Left forelimb (tissue), 1 donor: ENCODE measurements at regions not wholly inside any gene's neighbourhood (a gene's known extent, or its start where the extent isn't known, plus 50 kb on each side); places are given as distances from the start of the nearest gene placed in this dataset.

ENCODE experiments used
- DNase-seq: peaks from one replicate; pipeline ENCODE4 v3.0.0-alpha.2; 2018; ENCODE audit warnings: low spot score

DNA sequence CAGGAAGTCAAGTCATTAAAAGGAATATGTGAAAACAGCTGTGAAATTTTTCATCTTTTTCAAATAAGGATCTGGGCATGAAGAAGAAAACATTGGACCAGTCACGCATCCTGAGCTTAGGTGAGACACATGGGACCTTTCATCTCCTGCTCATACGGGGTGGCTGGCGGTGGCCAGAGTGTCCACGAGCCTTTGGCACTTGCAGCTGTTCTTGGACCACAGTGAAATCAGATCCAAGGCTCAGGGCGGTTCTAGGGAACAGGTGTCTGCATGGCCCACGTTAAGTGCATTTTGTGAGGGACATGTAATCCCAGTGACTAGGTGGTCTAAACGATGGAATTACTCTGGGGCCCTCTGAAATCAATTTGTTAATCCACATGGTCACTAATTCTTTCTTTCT, 212.7 kb upstream of the COPS8 start:
- no peak for DNase-seq

DNA sequence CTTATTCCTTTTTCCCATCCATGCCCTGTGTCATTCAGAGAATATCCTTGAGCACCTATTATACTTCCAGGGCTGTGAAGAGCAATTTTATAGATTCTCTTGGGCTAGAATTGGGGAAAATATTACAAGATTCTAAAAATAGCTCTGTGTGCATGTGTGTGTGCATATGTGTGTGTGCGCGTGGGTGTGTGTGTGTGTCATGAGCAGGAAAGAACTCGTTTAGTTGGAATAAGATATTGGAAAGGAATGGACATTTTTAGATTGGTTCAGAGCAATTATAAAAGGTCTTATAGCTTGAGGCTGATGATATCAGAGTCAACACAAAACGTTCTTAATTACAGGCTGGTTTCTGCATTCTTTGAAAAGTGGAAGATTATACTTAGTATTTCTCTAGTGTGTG, 212.1 kb upstream of the COPS8 start:
- no peak for DNase-seq

DNA sequence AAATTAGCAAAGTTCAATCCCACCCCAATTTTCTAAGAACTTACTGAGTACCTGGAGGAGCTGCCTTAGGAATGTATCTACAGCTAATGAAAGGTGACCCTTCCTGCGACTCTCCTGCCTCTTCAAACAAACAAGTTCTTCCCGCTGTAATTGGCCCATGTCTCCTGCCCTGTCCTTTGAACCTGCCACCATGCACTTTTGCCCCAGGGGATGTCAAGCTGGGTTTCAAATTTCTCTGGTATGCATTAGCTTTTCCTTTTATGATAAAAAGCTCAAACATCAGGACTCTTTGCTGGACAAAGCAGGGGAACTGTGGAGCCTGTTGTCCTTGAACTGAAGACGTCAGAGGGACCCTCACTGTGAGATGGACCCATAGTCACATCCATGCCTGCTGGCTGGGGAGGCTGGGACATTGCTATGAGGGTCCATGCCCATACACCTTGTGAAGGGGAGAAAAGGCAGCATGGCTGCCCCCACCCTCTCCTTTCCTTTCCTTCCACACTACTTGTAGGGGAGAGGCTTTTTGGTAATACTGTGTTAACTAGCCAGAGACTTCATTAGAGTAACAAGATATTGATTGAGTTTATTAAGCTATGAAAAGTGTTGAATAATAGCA, 210.7 kb upstream of the COPS8 start:
- DNase-seq, result no peak

DNA sequence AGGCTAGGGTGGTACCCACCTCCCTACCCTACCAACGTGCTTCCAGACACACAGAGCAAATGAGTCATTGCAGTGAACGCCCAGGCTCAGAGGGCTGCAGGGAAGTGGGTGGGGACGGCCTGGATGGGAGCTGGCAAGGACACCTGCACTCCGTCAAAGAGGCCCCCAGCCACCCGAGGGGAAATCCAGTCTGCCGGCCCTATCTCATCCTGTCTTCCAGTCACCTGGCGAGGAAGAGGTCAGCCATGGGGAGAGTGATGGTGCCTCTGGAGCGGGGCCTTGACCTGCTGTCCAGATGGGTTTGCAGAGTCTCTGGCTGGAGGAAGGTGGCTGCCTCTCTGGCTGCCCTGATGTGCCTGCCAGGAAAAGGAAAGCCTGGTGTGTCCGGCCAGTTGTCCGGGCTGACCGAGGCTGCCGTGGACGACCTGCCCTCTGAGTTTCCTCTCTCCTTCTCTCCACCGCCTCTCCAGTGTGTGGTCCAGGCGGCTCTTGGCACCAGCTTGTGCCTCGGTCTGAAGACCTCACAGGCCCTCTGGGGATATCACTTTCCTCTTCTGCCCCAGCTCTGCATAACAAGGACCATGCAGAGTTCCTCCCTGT, 209.7 kb upstream of the COPS8 start:
- DNase-seq, result no peak

DNA sequence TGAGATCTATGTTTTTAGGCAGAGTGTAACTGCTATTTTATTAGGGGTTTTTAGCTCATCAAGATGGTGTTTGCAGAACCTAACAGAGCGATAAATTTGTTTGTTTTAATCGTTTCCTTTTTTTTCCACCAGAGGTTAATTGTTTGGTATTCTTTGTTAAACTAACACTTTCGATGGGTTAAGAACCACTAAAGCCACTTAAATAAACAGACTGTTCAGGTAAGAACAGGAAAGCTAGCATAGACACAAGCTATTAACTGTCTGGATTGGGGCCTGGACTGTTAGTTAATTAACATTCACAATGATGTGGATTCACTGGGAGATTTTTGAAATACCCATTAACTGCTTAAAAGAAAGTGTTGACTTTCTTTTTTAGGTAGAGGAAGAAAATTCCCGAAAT, 209.0 kb upstream of the COPS8 start:
- DNase-seq, result no peak

DNA sequence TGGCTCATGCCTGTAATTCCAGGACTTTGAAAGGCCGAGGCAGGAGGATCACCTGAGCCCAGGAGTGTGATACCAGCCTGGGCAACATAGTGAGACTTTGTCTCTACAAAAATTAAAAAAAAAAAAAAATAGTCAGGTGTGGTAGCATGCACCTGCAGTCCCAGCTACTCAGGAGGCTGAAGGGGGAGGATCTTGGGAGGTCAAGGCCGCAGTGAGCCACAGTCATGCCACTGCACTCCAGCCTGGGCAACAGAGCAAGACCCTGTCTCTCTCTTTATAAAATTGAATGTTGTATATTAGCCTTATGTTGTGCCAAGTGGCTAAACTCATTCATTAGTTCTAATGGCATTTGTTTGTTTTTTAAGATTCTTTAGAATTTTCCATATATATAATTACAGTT, 207.7 kb upstream of the COPS8 start:
- DNase-seq, result no peak

DNA sequence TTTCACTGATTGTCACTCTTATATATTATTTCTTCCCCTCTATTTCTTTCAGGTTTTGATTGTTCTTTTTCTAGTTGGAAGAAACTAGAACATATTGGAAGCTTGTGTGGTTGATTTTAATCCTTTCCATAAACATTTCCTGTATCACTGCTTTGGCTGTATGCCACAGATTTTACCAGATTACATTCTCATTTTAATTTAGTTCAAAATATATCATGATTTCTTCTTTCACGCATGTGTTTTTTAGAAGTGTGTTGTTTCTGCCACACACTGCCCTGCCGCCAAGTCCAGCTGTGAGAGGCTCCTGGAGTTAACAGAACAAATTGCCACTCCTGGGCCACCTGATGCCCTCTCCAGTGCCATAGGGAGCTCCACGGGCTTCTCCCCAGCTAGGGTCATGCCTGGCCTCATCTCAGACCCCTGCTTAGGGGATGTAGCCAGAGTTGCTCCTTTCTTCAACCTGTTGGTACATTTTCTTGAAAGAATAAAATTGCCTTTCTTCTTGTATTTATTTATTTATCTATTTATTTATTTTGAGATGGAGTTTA, 206.2 kb upstream of the COPS8 start:
- DNase-seq, result no peak

DNA sequence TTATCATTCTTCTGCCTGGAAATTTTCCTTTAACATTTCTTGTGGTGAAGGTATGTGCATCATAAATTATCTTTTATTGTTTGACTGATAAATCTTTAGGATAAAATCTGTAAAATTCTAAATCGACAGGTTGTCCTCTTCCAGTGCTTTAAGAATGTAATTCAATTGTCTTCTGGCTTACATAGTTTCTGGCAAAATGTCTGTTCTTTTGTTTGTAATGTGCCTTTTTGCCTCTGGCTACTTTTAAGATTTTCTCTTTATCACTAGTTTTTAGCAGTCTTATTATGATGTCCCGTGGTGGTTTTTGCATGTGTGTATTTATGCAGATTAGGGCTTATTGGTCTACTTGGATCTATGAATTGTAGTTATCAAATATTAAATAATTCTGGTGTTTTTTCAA, 203.6 kb upstream of the COPS8 start:
- DNase-seq, result no peak

DNA sequence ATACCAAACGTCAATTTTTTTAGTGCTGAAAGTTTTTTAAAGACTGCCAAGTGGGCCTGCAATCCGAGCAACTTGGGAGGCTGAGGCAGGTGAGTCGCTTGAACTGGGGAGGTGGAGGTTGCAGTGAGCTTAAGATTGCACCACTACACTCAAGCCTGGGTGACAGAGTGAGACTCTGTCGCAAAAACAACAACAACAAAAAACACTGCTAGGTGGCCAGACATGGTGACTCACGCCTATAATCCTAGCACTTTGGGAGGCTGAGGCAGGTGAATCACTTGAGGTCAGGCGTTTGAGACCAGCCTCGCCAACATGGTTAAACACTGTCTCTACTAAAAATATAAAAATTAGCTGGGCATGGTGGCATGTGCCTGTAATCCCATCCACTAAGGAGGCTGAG, 202.8 kb upstream of the COPS8 start:
- DNase-seq, result no peak

DNA sequence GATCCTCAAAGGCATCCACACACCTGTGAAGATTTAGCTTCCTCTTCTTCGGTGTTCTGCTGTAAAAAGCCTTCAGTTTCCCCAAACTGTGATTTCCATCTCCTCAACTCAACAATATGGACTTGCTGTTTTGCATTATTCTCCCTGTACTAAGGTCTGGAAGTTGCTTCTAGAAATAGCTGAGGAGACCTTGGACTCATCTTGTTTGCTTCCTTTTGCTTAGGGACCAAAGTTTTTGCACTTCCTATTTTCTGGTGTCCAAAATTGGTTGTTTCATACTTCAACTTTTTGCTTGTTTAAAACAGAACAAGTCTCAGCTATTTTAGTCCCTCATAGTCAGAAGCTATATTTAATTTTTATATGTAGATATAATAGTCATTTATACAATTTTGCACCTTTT, 201.9 kb upstream of the COPS8 start:
- no peak for DNase-seq

DNA sequence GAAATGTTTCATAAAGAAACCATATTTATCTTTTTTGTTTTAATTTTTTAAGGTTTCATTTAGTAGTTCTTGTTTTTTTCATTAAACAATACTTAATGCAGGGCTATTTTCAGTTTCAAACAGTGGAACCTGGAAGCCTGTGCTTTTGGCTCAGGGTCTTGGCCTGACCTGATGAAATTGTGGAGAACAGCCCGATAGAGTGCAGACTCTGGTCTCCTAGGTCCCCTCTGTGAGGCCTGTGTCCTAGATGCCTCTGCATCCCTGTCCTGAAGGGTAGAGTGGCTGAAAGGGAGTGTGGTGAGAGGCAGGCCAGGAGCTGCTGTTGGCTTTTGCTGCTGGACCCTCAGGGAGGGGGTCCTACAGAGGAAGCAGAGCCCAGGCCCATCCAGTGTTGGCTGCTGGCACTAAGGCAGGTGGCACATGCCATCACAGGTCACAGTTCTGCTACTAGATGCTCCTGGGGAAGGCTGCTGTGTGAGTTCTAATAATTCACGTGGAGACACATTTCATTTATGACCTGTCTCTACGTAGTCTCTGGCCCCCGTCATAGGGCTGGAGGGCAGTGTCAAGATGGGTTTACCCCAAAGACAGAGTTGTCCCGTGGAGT, 201.0 kb upstream of the COPS8 start:
- DNase-seq, result no peak

DNA sequence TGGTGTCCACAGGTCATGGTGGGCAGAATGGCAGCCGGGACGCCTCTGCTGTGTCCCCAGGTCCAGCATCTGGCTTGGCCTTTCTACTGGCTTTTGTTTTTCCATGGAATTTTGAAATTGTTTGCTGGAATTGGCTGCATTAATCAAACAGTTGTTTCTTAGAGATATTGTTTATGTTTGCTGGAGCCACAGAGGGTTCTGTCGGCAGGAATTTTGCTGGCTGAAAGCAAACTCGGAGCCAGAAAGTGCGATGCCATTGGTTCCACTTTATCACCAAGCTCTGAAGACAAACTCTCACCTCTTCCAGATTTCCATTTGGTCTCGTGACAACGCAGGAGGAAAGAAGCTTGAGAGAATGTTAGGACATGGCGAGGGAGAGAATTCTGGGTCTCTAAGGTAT, 199.2 kb upstream of the COPS8 start:
- DNase-seq, result no peak

DNA sequence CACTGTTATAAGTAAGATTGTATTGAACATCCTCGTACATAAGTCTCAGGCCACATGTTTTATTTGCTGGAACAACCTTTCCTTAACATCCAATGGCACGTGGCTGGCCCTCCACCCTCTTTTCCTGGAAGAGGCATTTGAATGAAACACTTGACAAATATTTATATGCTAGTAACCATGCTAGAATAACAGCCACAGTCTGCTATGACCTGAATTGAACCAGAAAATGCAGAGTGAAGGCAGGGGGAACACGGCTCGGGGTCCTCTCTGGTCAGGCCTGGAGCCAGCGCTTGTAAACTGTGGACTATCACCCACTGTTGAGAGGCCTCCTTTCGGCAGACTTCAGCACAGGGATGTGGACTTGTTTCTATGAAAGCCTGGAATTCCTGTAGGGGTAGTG, 198.2 kb upstream of the COPS8 start:
- no peak for DNase-seq

DNA sequence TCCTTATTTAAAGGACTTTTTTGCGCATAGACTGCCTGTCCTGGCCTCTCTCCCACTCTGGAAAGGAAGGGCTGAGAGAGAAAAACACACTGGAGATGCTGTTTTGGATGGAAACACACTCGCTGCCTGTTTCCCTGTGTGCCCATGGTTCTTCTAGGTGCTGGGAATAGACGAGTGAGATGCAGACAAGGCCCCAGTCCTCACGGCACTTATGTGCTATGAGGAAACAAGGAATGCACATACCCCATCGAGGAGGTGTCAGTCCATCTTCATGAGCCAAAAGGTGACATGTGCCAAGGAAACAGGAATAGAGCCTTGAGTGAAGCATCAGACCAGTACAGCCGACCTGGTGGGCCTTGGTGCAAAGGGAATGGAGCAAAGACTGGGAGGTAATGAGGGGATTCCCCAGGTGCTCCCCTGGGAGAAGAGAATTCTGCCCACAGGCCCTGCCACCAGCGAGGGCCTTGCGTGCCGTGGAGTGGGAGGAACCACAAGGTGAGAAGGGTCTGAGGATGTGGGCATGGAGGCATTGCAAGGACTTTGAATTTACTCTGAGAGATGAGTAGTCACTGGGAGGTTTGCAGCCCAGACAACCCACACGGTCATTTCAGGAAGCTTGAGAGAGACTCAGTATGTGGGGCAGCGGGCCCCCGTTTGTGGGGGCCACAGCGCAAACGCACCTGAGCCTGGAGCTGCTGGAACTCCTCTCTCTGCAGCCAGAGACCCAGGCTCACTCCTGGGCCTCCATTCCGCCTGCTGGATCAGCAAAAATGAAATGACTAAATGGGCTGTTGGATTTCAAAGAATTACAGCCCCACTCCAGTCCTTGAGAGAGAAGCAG, 197.5 kb upstream of the COPS8 start:
- no peak for DNase-seq

DNA sequence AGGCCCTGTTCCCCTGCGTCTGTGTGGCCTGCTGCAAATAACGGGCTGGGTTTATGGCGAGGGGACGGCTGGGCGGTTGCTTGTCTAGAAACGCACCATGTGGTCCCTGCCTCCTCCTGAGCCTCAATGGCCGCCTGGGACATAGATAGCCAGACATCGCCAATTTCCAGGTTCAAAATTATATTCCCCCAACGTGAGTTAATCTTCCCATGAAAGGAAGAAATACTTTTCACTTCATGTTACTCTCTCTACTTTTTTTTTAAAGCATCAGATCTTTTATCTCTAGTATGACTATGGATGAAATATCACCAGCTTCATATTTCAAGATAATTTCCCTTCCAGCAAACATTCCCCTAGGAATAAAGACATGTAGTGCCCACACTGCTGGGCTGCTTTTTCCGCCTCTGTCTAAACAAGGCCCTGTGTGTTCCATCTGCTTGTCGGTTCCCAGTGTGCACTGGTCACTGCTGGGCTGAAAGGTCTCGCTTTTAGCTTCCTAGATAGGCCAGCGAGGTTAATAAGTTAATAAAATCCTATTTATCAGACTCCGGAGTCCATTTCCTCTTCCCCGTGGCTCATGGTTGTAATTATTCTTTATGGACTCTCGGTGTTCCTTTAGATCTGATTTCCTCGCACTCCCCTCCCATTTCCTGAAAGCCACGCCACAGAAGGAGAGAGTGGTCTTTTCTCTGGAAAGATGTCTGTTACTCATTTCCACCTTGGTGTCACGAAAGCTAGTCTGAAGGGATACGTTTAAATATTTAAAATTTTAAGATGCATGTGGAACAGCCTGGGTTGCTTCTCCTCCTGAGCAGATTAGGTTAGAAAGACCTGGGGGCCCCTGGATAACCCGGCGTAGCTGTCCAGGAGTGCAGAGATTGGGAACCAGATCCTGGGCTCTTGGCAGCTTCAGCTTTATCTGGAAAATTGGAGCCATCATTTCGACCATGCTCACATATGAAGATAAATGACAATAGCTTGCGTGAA, 196.6 kb upstream of the COPS8 start:
- DNase-seq, result no peak

DNA sequence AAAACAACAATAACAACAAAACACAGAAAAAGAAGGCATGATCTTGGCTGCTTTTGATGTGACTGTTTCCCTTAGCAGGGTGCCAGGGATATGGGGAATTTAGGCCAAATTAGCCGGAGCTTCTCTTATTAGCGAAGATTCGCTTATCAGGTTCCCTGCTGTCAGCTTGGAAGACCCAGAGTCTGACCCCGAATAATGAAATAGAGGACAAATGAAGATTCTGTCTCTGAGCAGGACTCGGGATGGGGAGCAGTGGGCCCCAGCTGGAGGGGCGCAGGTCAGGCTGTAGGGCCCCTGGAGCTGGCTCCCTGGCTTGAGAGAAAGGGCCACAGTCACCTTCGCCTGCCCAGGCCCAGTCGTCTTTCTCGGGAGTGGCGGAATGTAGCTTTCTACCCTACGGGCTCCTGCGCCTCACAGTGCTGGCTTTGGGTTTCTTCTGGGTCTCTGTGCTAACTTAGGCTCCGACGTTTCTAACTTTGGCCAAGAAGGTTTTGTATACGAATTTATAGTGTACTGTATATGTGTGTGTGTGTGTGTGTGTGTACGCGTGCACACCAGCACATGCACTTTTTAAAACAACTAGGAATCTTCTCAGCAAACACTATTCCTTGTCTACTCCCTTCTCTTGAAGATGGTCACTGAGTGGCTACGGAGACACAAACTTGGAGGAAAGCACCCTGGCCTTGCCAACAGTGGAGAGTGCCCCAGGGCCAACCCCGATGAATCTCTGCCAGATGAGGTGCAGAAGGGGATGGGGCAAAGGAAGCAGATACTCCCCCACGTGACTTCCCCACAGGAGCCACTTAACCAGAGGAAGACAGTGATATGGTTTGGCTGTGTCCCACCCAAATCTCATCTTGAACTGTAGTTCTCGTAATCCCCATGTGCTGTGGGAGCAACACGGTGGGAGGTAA, 195.6 kb upstream of the COPS8 start:
- no peak for DNase-seq

DNA sequence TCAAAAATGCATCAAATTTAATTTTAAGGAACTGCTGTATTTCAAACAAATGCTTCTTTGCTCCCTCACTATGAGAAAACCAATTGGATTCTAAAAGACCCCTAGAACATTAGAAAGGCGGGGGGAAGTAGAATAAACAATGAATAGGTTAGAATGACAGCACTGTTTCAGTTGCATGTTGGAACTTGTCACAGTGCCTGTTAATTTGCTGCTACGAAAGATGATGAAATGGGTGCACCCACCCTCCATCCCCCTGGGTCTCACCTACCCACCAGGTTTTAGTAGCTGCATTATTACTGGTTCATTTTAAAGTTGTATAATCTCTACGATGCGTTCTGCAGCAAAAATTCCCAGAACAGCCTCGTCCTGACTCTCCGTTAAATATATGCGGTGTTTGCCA, 193.0 kb upstream of the COPS8 start:
- DNase-seq, result no peak

DNA sequence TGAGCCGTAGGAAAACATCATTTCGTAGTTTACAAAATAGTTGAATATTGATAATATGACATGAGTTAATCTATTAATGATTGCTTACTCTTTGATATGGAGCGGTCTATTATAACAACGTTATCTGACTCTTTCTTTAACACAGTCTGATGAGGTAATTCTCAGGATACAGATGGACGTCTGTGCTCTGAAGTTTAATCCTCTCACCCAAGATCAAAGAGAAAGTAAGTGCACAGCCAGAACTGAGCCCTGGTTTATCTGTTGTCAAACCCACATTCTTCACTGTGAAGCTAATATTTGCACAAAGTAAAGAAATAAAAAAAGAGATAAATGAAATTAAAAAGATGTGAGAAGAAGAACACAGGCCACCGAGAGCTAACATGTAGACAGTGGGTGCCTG, 190.9 kb upstream of the COPS8 start:
- no peak for DNase-seq

DNA sequence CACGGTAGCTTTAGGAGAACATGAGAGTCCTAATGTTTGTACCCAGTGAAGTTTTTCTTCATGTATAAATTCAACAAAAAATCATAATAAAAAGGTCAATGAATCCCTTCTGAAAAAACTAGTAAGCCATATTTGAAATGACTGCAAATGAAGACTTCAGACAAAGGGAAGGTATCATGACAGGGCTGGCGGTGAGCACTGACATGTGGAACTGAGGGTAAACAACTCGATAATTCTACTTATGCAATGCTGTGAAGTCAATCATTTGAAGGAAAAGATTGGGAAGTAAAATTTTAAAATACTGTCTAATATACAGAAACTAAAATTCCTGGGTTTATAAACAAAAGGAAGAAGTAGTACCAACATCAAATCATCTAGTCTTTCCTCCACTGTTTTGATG, 190.2 kb upstream of the COPS8 start:
- no peak for DNase-seq

DNA sequence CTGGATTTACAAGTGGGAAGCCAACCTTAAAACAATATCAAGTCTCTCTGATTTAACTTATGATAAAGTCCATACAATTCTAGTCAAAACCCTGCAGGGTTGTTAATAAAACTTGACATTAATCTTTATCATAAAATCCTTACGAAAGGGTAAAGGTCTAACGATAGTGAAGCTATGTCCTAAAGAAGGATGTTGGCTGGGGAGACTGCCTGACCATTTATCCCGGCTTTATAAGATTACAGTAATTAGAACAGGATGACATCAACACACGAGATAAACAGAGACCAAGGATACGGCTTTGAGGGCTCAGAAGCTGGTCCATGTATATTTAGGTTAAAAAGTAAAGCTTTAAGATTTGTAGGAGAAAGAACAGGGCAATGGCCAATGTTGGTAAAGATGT, 189.0 kb upstream of the COPS8 start:
- DNase-seq, result no peak

DNA sequence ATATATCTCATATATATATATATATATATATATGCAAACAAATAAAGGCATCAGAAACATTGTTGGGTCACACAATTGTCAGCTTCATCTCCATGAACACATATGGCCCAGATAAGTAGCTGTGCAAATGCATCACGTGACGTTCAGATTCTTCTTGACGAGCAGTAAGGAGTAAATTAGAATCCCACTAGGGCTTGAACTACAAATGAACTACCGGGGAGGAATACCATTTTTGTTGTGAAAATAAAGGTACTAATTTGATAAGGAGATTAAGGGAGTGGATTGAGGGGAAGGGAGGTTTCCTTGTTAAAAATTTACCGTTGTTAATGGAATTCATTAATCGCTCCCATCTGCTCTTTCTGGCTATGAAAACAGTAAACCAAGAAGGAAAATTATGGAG, 186.5 kb upstream of the COPS8 start:
- DNase-seq, result no peak
